ENCODE measurements at regions not wholly inside any gene's neighbourhood (a gene's known extent, or its start where the extent isn't known, plus 50 kb on each side); places are given as distances from the start of the nearest gene placed in this dataset.

- TF ChIP-seq EZH2 (IDR thresholded peaks at IDR 0.05; ENCODE audit: low read length, missing control alignments) (no peak), CTCF (conservative IDR thresholded peaks at IDR 0.05 in 1 of 2, IDR thresholded peaks at IDR 0.05 in 1 of 2; ENCODE audit: low read depth in 1 of 2, low read length in 2 of 2) (no peak)
Observed at GRCh38 chr5:45037927-45038326, 229.2 kb downstream of the MRPS30 start.
